Type B pancreatic cell (in vitro differentiated cells): ENCODE measurements at regions not wholly inside any gene's neighbourhood (a gene's known extent, or its start where the extent isn't known, plus 50 kb on each side); places are given as distances from the start of the nearest gene placed in this dataset.

Source experiments
- DNase-seq: peaks from one replicate; pipeline ENCODE4 v3.0.0; 2021; ENCODE audit warnings: mixed read lengths; ENCODE audit not compliant: unreplicated experiment; ENCODE audit errors: extremely low spot score
- H3K27ac Mint-ChIP-seq: 2 replicates; pipeline ENCODE4 v1.8.0; 2021; ENCODE audit warnings: mild to moderate bottlenecking, mixed read lengths
- H3K27me3 Mint-ChIP-seq: 2 replicates; pipeline ENCODE4 v1.8.0; 2021; ENCODE audit warnings: mixed read lengths
- H3K36me3 Mint-ChIP-seq: 2 replicates; pipeline ENCODE4 v1.8.0; 2021; ENCODE audit warnings: mixed read lengths
- H3K4me1 Mint-ChIP-seq: one replicate; pipeline ENCODE4 v1.8.0; 2021; ENCODE audit warnings: mixed read lengths; ENCODE audit not compliant: unreplicated experiment
- H3K4me3 Mint-ChIP-seq: 2 replicates; pipeline ENCODE4 v1.8.0; 2021; ENCODE audit warnings: mild to moderate bottlenecking, mixed read lengths
- H3K9me3 Mint-ChIP-seq: 2 replicates; pipeline ENCODE4 v1.8.0; 2021; ENCODE audit warnings: mixed read lengths
- CTCF ChIP-seq: fragments of 200-600 bp; sonication (generic); conservative IDR thresholded peaks from 2 replicates; pipeline ENCODE4 v1.5.0; 2021; ENCODE audit warnings: antibody characterized with exemption, mild to moderate bottlenecking

- no peaks in the 10 kb centered on the region for H3K27me3 Mint-ChIP-seq
- H3K27ac Mint-ChIP-seq: no peak overlapping the region
- no peak for TF ChIP-seq CTCF
- H3K36me3 Mint-ChIP-seq: no peaks in the 10 kb centered on the region
- H3K9me3 Mint-ChIP-seq: peaks cover 5% of the 10 kb centered on the region
- DNase-seq: no peak
- H3K4me3 Mint-ChIP-seq: no peak overlapping the region
- no peaks in the 10 kb centered on the region for H3K4me1 Mint-ChIP-seq
Measured at GRCh38 chr7:115647712-115648111, 382.9 kb downstream of the TFEC start.

- Mint-ChIP-seq H3K27me3 (no peaks in the 10 kb centered on the region), H3K27ac (no peak overlapping the region), H3K36me3 (no peaks in the 10 kb centered on the region), H3K9me3 (peaks cover 5% of the 10 kb centered on the region), H3K4me3 (no peak overlapping the region), H3K4me1 (no peaks in the 10 kb centered on the region)
- no peak for TF ChIP-seq CTCF
- no peak for DNase-seq
Measured at GRCh38 chr7:115642194-115642593, 388.4 kb downstream of the TFEC start.

GRCh38 chr7:115638853-115639252, 391.7 kb downstream of the TFEC start:
- no peaks in the 10 kb centered on the region for H3K4me1 Mint-ChIP-seq
- H3K9me3 Mint-ChIP-seq: peaks cover 5% of the 10 kb centered on the region
- no peak overlapping the region for H3K27ac Mint-ChIP-seq
- no peak for TF ChIP-seq CTCF
- DNase-seq: no peak
- H3K27me3 Mint-ChIP-seq: no peaks in the 10 kb centered on the region
- no peaks in the 10 kb centered on the region for H3K36me3 Mint-ChIP-seq
- H3K4me3 Mint-ChIP-seq: no peak overlapping the region

- H3K27ac Mint-ChIP-seq: no peak overlapping the region
- no peaks in the 10 kb centered on the region for H3K27me3 Mint-ChIP-seq
- no peak for DNase-seq
- no peak overlapping the region for H3K4me3 Mint-ChIP-seq
- no peaks in the 10 kb centered on the region for H3K4me1 Mint-ChIP-seq
- TF ChIP-seq CTCF: no peak
- no peaks in the 10 kb centered on the region for H3K36me3 Mint-ChIP-seq
- peaks cover 5% of the 10 kb centered on the region for H3K9me3 Mint-ChIP-seq
Measured at GRCh38 chr7:115637128-115637527, 393.4 kb downstream of the TFEC start.

GRCh38 chr7:115635876-115636275, 394.7 kb downstream of the TFEC start:
- H3K4me1 Mint-ChIP-seq: no peaks in the 10 kb centered on the region
- DNase-seq: no peak
- no peak for TF ChIP-seq CTCF
- H3K9me3 Mint-ChIP-seq: no peaks in the 10 kb centered on the region
- H3K27ac Mint-ChIP-seq: no peak overlapping the region
- no peaks in the 10 kb centered on the region for H3K36me3 Mint-ChIP-seq
- no peak overlapping the region for H3K4me3 Mint-ChIP-seq
- H3K27me3 Mint-ChIP-seq: no peaks in the 10 kb centered on the region

GRCh38 chr7:115635376-115635775, 395.2 kb downstream of the TFEC start:
- TF ChIP-seq CTCF: no peak
- no peaks in the 10 kb centered on the region for H3K4me1 Mint-ChIP-seq
- H3K4me3 Mint-ChIP-seq: no peak overlapping the region
- no peaks in the 10 kb centered on the region for H3K27me3 Mint-ChIP-seq
- no peaks in the 10 kb centered on the region for H3K36me3 Mint-ChIP-seq
- DNase-seq: no peak
- H3K9me3 Mint-ChIP-seq: no peaks in the 10 kb centered on the region
- H3K27ac Mint-ChIP-seq: no peak overlapping the region
